T47D (cell line): ENCODE measurements at regions not wholly inside any gene's neighbourhood (a gene's known extent, or its start where the extent isn't known, plus 50 kb on each side); places are given as distances from the start of the nearest gene placed in this dataset.
A peak's percentile ranks its signal among the peaks of the same experiment; 100 is the strongest.
"Not testable (repeated sequence)": the region's sequence is repeated elsewhere in the genome, so short reads cannot be mapped to it uniquely, and the experiment has no call there.

ENCODE experiments used
- DNase-seq, 2 experiments: peaks; one replicate each; pipeline versions ENCODE4 v3.0.0 to v3.0.0-alpha.2; 2011 to 2012; ENCODE audit warnings: low read depth in 1 of 2, low spot score in 1 of 2
- JUND ChIP-seq: IDR thresholded peaks from 2 replicates; pipeline ENCODE4 v1.6.1; 2012; ENCODE audit warnings: low read depth
- in situ Hi-C: cut with HindIII; loops from 2 replicates; pipeline ENCODE4 v1.10.0; 2016; ENCODE audit warnings: low sequenced_read_pairs, low pct_unique_long_range_greater_than_20kb

DNA sequence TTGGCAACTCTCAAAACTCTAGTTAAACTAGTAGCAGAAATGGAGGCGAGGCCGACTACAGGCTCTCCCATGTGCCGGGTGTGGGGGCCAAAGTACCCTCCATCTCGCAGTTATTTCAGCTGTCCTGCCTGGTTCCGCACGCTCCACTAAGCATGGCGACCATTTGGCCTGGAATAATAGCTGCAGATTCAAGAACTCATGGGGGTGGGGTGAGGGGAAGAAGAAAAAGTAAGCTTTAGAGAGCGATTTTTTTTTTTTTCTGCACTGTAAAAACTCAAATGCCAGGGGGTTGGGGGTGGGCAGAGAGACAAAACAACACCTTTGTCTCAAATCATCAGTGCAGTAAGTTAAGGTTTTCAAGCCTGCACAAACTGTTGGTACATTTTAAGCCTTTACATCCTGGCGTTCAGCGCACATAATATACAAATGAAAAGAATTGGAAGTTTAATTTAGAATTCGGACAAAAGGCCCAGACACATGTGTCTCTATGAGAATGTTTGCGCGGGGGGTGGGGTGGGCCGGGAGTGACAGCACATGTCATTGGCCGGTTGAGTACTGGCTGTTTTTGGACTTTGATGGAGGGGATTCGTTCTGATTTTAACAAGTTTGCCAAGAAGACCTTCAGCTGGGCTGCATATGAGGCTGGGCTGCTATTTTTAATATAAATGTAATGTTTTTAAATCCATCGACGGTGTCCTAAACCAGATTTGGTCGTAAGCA, 694.7 kb upstream of the SALL1 start:
- DNase-seq, result no peak
- in situ Hi-C loops, result no loop called here
- no peak for TF ChIP-seq JUND

- in situ Hi-C loops, result no loop called here
- no peak for TF ChIP-seq JUND
- no peak for DNase-seq
Observed at GRCh38 chr16:51839727-51840462, 688.8 kb upstream of the SALL1 start.

DNA sequence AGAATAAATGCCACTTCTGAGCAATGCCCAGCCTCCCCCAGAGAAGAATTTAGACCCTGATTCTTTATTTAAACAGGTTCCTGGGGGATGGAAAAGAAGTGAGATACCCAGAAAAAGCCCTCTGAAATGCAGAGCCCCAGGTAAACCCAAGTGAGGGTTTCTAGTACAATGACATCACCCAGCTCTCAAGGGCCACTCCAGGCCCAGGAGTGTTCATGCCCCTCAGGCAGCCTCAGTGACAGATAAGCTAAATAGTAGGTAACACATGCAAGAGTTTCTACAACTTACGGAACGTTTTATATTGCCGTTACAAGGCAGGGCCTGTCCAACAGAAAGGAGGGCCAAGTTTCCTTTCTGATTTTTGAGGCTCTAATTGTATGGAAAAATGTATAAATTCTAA, 683.7 kb upstream of the SALL1 start:
- in situ Hi-C loops, result no loop called here
- DNase-seq, result no peak
- TF ChIP-seq JUND, result no peak

- in situ Hi-C loops, result no loop called here
- no peak for DNase-seq
- no peak for TF ChIP-seq JUND
Observed at GRCh38 chr16:51834133-51834532, 683.1 kb upstream of the SALL1 start.

DNA sequence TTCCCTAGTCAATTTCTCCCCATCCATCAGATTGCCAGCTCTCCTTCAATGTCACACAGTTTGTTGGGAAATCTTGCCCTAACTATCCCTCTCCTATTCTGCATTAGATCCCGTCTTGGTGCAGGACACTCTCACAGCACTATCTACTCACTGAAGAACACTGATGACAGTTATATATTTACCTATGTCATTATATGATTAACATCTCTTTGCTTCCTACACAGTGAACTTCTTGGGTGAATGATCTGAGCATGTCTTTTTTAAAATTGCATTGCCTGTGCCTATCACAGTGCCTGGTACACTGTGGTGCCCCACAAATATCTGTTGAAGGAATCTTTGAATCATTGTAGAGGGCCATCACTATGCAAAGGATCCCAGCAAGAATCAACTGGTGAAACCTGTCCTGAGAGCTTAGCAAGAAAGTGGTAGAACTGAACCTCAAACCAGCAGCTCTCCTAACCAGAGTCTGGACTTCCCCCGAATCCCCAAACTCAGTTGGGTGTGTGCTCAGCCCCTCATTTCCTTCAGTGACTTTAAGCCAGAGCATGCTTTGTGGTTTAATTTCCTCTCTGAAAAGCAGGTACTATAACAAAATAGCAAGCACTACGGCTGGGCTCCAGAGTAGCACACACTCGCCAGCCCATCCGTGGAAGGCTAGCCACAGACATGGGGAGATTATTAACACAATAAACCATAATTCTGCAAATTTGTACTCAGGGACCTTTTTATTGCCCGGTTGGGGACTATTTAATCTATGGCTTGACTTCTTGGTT, 680.7 kb upstream of the SALL1 start:
- in situ Hi-C loops, result no loop called here
- no peak for TF ChIP-seq JUND
- DNase-seq, result no peak

- in situ Hi-C loops, DNase-seq: not testable (repeated sequence)
Observed at GRCh38 chr16:51831034-51831433, 680.0 kb upstream of the SALL1 start.

GRCh38 chr16:51825779-51826178, 674.7 kb upstream of the SALL1 start:
- in situ Hi-C loops, result no loop called here
- no peak for TF ChIP-seq JUND
- no peak for DNase-seq

GRCh38 chr16:51822471-51822870, 671.4 kb upstream of the SALL1 start:
- no peak for DNase-seq
- in situ Hi-C loops, result no loop called here
- TF ChIP-seq JUND, result no peak

GRCh38 chr16:51821527-51821926, 670.5 kb upstream of the SALL1 start:
- DNase-seq, result no peak
- in situ Hi-C loops, result no loop called here
- no peak for TF ChIP-seq JUND

GRCh38 chr16:51820176-51820575, 669.1 kb upstream of the SALL1 start:
- DNase-seq, result no peak
- in situ Hi-C loops, result no loop called here
- no peak for TF ChIP-seq JUND

GRCh38 chr16:51818342-51818944, 667.4 kb upstream of the SALL1 start:
- TF ChIP-seq JUND, result no peak
- DNase-seq, result peak in 1 of 2 experiments; percentile 1
- in situ Hi-C loops, result no loop called here

DNA sequence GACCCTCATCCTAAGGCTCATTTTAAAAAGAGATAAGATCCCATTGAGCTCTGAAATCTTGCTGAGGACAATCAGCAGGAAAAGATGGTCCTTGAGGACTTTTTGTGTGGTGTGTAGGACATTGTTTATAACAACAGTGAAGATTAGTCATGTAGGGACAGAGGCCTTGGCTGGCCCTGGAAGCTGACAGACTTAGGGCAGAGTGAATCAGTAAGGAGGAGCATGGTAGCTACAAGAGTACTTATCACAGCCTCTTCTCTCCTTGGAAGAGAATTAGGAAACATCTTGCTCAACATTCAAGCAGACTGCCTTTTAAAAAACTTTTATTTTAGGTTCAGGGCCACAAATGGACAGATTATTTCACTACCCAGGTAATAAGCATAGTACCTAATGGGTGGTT, 665.9 kb upstream of the SALL1 start:
- in situ Hi-C loops, result no loop called here
- TF ChIP-seq JUND, result no peak

More for the DNA sequence above, 665.9 kb upstream of the SALL1 start:
- no peak for DNase-seq
